SK-N-SH (cell line): ENCODE measurements at regions not wholly inside any gene's neighbourhood (a gene's known extent, or its start where the extent isn't known, plus 50 kb on each side); places are given as distances from the start of the nearest gene placed in this dataset.

Experiments
- CTCF ChIA-PET: fragments of 300-600, 350-600 bp; formaldehyde crosslinking; extraction: SDS; loops from one replicate; lab custom pipeline; 2021; lab: Yijun Ruan, JAX
- POLR2A ChIA-PET: fragments of 350-600 bp; sonication (Branson Sonifier 250); formaldehyde crosslinking; extraction: SDS; loops from one replicate; lab custom pipeline; 2020; ENCODE audit warnings: antibody characterized with exemption, inconsistent platforms; lab: Yijun Ruan, JAX
- DNase-seq: peaks from one replicate; pipeline ENCODE4 v3.0.0; 2012
- H2AFZ ChIP-seq: fragments of 200-600 bp; sonication (generic); 2 replicates; pipeline ENCODE4 v1.8.1; 2016; ENCODE audit warnings: antibody characterized with exemption, mild to moderate bottlenecking, low read depth
- H3F3A ChIP-seq: fragments of 200-600 bp; sonication (generic); replicated peaks from 2 replicates; pipeline ENCODE3; 2016; ENCODE audit warnings: antibody characterized with exemption, mild to moderate bottlenecking; ENCODE audit not compliant: insufficient read depth
- H3K27ac ChIP-seq, 2 experiments: fragments of 200-500 bp in 1 of 2; fragments of 200-600 bp in 1 of 2; sonication (Bioruptor generic) in 1 of 2; sonication (generic), shearing (Covaris generic) in 1 of 2; 2 replicates each; pipeline versions ENCODE4 v1.5.1 to v1.6.1; 2014 to 2016; ENCODE audit warnings: low read depth in 2 of 2, inconsistent platforms in 1 of 2, low read length in 1 of 2, mild to moderate bottlenecking in 1 of 2, mixed read lengths in 1 of 2
- H3K27me3 ChIP-seq: fragments of 200-600 bp; sonication (generic), shearing (Covaris generic); 2 replicates; pipeline ENCODE4 v1.6.1; 2016; ENCODE audit warnings: mixed run types; ENCODE audit not compliant: insufficient read depth
- H3K36me3 ChIP-seq, 2 experiments: fragments of 200-500 bp in 1 of 2; fragments of 200-600 bp in 1 of 2; sonication (Bioruptor generic) in 1 of 2; sonication (generic) in 1 of 2; replicated peaks in 1 of 2; 2 replicates each; pipeline versions ENCODE3 to v1.5.1; 2014 to 2016; ENCODE audit warnings: low read length in 1 of 2, mild to moderate bottlenecking in 1 of 2; ENCODE audit not compliant: insufficient read depth in 2 of 2, control insufficient read depth in 1 of 2
- H3K4me1 ChIP-seq, 2 experiments: fragments of 200-500 bp in 1 of 2; fragments of 200-600 bp in 1 of 2; sonication (Bioruptor generic) in 1 of 2; sonication (generic), shearing (Covaris generic) in 1 of 2; 2 replicates each; pipeline versions ENCODE4 v1.5.1 to v1.6.1; 2014 to 2016; ENCODE audit warnings: low read depth in 1 of 2, low read length in 1 of 2, mixed run types in 1 of 2; ENCODE audit not compliant: insufficient read depth in 2 of 2, control insufficient read depth in 1 of 2
- H3K4me2 ChIP-seq: fragments of 200-600 bp; sonication (generic), shearing (Covaris generic); 2 replicates; pipeline ENCODE4 v1.6.1; 2017; ENCODE audit warnings: mixed run types
- H3K4me3 ChIP-seq, 2 experiments: fragments of 200-500 bp in 1 of 2; fragments of 200-600 bp in 1 of 2; sonication (Bioruptor generic) in 1 of 2; sonication (generic), shearing (Covaris generic) in 1 of 2; 2 replicates each; pipeline versions ENCODE4 v1.5.1 to v1.8.1; 2014 to 2016; ENCODE audit warnings: low read depth in 2 of 2, inconsistent platforms in 1 of 2, low read length in 1 of 2, mild to moderate bottlenecking in 1 of 2, mixed read lengths in 1 of 2, moderate library complexity in 1 of 2
- H3K79me2 ChIP-seq: fragments of 200-600 bp; sonication (generic); 2 replicates; pipeline ENCODE4 v1.8.1; 2017; ENCODE audit warnings: mild to moderate bottlenecking; ENCODE audit not compliant: insufficient read depth
- H3K9ac ChIP-seq: fragments of 200-600 bp; sonication (generic); 2 replicates; pipeline ENCODE4 v1.6.1; 2017; ENCODE audit warnings: mixed run types
- H3K9me2 ChIP-seq: fragments of 200-600 bp; sonication (generic); 2 replicates; pipeline ENCODE4 v1.6.1; 2017; ENCODE audit warnings: mixed run types
- H3K9me3 ChIP-seq: fragments of 200-600 bp; sonication (generic); 2 replicates; pipeline ENCODE4 v1.6.1; 2017; ENCODE audit warnings: mixed run types, mild to moderate bottlenecking, moderate library complexity
- H4K20me1 ChIP-seq: fragments of 200-600 bp; sonication (generic); 2 replicates; pipeline ENCODE4 v1.6.1; 2017; ENCODE audit warnings: mild to moderate bottlenecking, mixed run types; ENCODE audit not compliant: insufficient read depth
- CTCF ChIP-seq: fragments of 200-600 bp; sonication (generic); IDR thresholded peaks from 2 replicates; pipeline ENCODE4 v1.6.1; 2017; ENCODE audit warnings: antibody characterized with exemption, mild to moderate bottlenecking, moderate library complexity
- ELF1 ChIP-seq: IDR thresholded peaks from 2 replicates; pipeline ENCODE4 v1.4.0; 2012
- EP300 ChIP-seq, 2 experiments: IDR thresholded peaks; 2 replicates each; pipeline versions ENCODE4 v1.4.0 to v1.6.1; 2012; ENCODE audit warnings: borderline replicate concordance in 1 of 2, low read depth in 1 of 2, low read length in 1 of 2
- EZH2phosphoT487 ChIP-seq: fragments of 200-600 bp; sonication (generic); IDR thresholded peaks from 2 replicates; pipeline ENCODE4 v1.6.1; 2017; ENCODE audit warnings: low read depth, mixed run types, mild to moderate bottlenecking, antibody characterized with exemption, moderate library complexity, borderline replicate concordance
- FOXJ3 ChIP-seq: sonication (generic); formaldehyde crosslinking; IDR thresholded peaks from 2 replicates; pipeline ENCODE4 v1.5.1; 2020; ENCODE audit warnings: mild to moderate bottlenecking, missing genetic modification reagents
- MAX ChIP-seq: IDR thresholded peaks from 2 replicates; pipeline ENCODE4 v1.4.0; 2012; ENCODE audit warnings: low read depth
- NFIC ChIP-seq: IDR thresholded peaks from 2 replicates; pipeline ENCODE4 v1.4.0; 2012; ENCODE audit warnings: borderline replicate concordance
- PBX3 ChIP-seq: IDR thresholded peaks from 2 replicates; pipeline ENCODE4; 2012
- RCOR1 ChIP-seq: fragments of 150-350 bp; IDR thresholded peaks from 2 replicates; pipeline ENCODE4 v1.6.1; 2017; ENCODE audit warnings: antibody characterized with exemption, low read length
- REST ChIP-seq: IDR thresholded peaks from 2 replicates; pipeline ENCODE4 v1.6.1; 2012; ENCODE audit warnings: mild to moderate bottlenecking, low read depth, low read length, moderate library complexity
- RXRA ChIP-seq: IDR thresholded peaks from 2 replicates; pipeline ENCODE4 v1.4.0; 2012; ENCODE audit warnings: low read depth, mild to moderate bottlenecking, borderline replicate concordance
- SMC3 ChIP-seq: IDR thresholded peaks from 2 replicates; pipeline ENCODE4 v1.6.1; 2012; ENCODE audit warnings: low read depth, low read length, improper control_type of control experiment
- TCF12 ChIP-seq: IDR thresholded peaks from 2 replicates; pipeline ENCODE4 v1.4.0; 2012
- USF1 ChIP-seq: IDR thresholded peaks from 2 replicates; pipeline ENCODE4 v1.4.0; 2012; ENCODE audit warnings: low read depth, borderline replicate concordance
- USF2 ChIP-seq: fragments of 150-350 bp; IDR thresholded peaks from 2 replicates; pipeline ENCODE4 v1.6.1; 2017; ENCODE audit warnings: antibody characterized with exemption, low read length, low read depth, borderline replicate concordance
- ZBTB33 ChIP-seq: IDR thresholded peaks from 2 replicates; pipeline ENCODE4 v1.4.0; 2012; ENCODE audit warnings: low read depth, borderline replicate concordance
- WGBS: methylation state at CpG from one replicate; pipeline ENCODE4 v1.1.6; 2017; ENCODE audit warnings: low lambda C conversion rate; 5-methylcytosine and 5-hydroxymethylcytosine counted together

- no peak for DNase-seq
- Histone ChIP-seq H2AFZ (no peak overlapping the region), H3K4me3 (no peak overlapping the region), H3K4me1 (no peaks in the 10 kb centered on the region; a peak in 1 of 4 replicates), H3K36me3 (no peaks in the 10 kb centered on the region), H3K9me2 (no peaks in the 10 kb centered on the region), H3F3A (no peaks in the 10 kb centered on the region), H3K9me3 (no peaks in the 10 kb centered on the region), H3K79me2 (no peaks in the 10 kb centered on the region), H3K4me2 (no peak overlapping the region)
- CTCF ChIA-PET = interaction anchor here (1.7 kb wide), 1 partner anchor 374 kb away, joined by 3 read pairs; no protein-coding TSS in a partner anchor
- 36% methylated on average over 2 of the region's 2 CpGs for WGBS
- TF ChIP-seq RCOR1 = no peak
- no peak for TF ChIP-seq SMC3
- TF ChIP-seq EZH2phosphoT487 = no peak
- TF ChIP-seq EP300 (IDR thresholded peaks at IDR 0.05; ENCODE audit: borderline replicate concordance in 1 of 2, low read depth in 1 of 2, low read length in 1 of 2) = no peak
- TF ChIP-seq RXRA = no peak
- TF ChIP-seq USF1 = no peak
- no peak for TF ChIP-seq ZBTB33
- TF ChIP-seq FOXJ3 (CRISPR knock-in tag) = no peak
- TF ChIP-seq PBX3 = no peak
- no peak for TF ChIP-seq CTCF
- no peak for TF ChIP-seq TCF12
- TF ChIP-seq ELF1 = no peak
- TF ChIP-seq USF2 = no peak
- TF ChIP-seq REST = no peak
- TF ChIP-seq MAX = no peak
- no peak for TF ChIP-seq NFIC
- TF ChIP-seq, all 33 proteins: peak for 0
- Histone ChIP-seq H3K9ac (no peak overlapping the region), H3K27me3 (no peaks in the 10 kb centered on the region), H3K27ac (no peak overlapping the region), H4K20me1 (no peaks in the 10 kb centered on the region)
- POLR2A ChIA-PET = no interaction called here
These were observed 51.6 kb upstream of the DEUP1 start for GRCh38 chr11:93278976-93279375.
